ENCODE measurements at regions not wholly inside any gene's neighbourhood (a gene's known extent, or its start where the extent isn't known, plus 50 kb on each side); places are given as distances from the start of the nearest gene placed in this dataset.
"Not testable (repeated sequence)": the region's sequence is repeated elsewhere in the genome, so short reads cannot be mapped to it uniquely, and the experiment has no call there.

DNA sequence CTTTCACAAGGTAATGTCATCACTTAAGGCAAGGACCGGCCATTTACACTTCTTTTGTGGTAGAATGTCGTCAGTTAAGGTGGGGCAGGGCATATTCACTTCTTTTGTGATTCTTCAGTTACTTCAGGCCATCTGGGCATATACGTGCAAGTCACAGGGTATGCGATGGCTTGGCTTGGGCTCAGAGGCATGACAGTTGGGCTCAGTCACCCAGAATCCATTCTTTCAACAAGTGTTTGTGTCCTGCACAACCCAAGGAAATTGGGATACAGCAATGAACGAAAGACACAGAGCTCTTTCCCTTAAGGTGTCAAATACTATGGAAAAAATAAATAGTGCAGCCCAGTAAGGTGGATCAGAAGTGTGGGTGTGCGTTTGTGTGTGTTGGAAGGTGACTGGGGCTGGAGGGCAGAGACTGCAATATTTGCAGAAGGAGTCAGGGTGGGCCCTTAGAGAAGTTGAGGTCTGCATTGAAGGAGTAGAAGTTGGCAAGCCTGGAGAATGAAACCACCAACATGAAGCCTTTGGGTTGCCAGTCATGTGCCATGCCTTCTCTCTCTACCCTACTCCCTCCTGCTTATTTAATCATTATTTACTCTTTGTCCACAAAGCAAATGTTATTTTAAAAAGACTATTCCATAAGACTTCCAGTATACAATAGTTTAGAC lies 222.8 kb upstream of the PRKCQ start:
- DNase-seq, result no peak

DNA sequence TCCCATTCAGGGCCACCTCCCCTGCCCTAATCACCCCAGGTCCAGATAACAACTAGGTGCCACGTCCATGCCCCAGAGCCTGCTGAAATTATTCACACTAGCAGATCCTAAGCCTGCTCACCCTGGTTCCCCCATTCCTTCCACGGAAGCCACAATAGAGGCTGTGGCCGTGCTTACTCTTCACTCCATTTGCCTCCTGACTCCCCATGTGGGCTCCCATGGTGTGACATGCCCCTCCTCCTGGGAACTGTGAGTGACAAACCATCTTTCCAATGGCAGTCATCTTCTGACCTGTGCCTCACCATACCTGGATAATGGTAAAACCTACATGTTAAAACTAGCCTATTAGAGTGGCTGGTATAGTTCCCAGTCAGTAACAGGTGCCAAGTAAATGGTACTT lies 216.2 kb upstream of the PRKCQ start:
- DNase-seq, result no peak

DNA sequence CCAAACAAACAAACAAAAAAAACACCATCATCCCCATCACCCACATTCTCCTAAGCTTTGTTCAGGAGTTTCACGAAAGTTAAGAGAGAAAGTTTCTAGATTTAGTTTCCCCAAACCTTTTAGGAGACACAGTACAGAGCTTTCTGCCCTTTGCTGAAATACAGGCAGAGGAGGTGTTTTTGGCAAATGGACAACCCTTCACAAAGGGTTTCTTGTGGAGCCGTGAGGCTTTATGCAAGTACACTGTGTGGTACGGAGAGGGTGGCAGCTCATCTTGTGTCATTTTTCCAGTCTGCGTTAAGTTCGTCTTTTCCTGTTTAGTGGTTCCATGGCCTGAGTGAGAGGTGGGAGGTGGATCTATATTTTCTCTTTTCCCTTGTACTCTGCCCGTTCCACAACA lies 215.5 kb upstream of the PRKCQ start:
- DNase-seq, result no peak

DNA sequence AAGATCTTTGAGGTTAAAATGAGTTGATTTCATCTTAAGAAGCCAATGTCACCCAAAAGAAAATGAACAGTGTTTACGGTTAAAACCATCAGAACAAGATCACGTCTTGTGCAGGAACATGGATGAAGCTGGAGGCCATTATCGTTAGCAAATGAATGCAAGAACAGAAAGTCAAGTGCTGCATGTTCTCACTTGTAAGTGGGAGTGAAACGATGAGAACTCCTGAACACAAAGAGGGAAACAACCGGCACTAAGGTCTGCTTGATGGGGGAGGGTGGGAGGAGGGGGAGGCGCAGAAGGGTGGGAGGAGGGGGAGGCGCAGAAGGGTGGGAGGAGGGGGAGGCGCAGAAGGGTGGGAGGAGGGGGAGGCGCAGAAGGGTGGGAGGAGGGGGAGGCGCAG lies 214.8 kb upstream of the PRKCQ start:
- DNase-seq, result not testable (repeated sequence)

DNA sequence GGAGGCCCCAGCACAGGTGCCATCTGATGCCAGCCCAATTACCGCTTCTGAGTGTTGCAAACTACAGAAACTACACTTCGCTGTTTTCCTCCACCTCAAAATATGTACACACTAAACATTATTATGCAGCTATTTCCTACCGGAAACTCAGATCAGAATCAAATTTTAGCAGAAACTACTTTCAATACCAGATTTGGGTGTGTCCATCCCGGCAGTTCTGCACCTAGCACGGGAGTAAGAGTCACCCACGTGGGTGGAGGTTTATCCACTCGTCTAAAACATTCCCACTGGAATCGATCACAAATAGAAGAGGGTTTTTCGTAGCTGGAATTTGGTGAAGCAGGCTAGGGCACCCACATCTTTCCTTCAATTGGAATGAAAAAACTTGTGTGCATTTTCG lies 214.4 kb upstream of the PRKCQ start:
- no peak for DNase-seq

DNA sequence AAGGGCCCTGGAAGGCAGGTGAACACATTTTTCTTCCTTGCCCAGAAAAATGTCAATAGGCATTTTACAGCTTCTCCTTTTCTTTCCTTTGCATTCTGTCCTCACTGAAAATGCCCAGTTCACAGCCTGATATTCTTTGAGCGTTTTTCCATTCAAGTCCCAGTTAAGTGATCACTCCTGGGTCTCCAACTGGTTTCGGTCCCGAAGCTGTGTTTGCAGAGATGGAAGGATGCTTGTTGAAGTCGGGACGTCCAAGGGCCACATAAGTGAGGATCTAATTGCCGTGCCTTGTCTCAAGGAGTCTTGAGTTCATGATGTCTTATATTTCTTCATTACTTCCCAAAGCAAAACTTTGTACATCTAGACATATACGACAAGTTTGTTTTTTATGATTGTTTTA lies 208.7 kb upstream of the PRKCQ start:
- no peak for DNase-seq

DNA sequence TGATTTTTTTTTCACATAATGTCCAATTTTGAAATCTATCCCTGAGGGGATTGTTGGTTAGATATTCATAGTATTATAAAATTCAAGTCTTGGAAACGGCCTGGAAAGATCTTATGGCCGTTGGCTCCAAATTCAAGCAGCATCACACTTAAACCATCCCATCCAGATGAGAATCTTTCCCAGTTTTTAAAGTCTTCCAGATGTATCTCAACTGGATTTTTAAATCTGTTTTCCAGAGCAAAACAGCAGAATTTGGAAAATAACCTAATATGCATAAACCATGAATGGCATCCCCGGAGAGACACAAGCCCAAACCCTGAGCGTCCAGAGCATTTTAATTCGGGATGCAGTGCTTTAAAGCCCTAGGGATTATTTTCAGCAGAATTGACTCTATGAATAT lies 208.2 kb upstream of the PRKCQ start:
- DNase-seq, result no peak

DNA sequence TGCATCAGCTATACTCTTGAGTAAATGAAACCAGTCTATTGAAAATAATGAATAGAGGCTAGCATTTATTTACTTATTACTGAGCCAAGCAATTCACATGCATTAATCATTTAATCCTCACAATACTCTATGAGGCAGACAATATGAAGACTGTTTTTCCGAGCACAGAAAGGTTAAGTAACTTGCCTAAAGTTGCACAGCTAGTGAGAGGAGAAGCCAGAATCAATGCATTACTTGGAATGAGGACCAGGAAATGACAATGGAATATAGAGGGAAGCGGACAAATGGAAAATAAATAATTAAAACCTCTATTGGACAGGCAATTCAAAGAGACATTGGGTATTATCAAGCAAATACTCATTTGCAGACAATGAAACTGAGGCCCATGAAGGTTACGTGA lies 207.6 kb upstream of the PRKCQ start:
- DNase-seq, result no peak

DNA sequence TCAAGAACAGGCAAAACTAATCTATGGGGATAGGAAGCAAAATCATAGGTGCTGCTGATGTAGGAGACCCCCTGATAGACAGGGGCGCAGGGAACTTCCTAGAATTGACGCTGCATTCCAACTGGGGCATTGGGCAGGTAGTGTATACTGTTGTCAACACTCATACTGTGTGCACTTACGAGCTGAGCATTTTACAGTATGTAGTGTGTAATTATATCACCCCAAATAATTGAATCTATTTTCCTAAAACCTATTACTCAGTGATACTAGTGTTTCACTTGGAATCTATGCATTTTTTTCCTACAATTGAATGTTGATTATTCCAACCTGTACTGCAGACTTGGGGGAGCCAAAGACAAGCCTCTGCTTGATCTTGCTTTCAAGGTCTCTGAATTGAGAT lies 207.0 kb upstream of the PRKCQ start:
- DNase-seq, result no peak

DNA sequence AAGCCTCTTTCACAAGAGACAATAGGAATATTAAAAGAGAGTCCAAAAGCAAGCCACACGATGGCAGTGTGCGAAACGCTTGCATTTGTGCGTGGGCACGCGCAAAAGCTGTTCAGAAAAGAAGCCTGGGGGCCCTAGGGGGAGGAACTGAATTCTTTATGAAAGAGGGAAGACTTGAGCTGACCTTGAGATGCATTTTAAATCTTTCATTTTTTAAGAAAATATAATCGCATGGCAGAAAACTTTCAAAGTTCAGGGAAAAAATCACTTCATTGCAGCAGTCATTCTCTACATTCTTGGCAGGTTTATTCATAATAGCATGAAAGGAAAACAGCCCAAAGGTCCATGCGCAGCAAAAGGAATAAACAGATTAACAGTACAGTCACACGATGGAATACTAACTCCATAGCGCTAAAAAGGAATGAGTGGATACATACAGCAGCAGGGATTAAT lies 206.5 kb upstream of the PRKCQ start:
- DNase-seq, result no peak

DNA sequence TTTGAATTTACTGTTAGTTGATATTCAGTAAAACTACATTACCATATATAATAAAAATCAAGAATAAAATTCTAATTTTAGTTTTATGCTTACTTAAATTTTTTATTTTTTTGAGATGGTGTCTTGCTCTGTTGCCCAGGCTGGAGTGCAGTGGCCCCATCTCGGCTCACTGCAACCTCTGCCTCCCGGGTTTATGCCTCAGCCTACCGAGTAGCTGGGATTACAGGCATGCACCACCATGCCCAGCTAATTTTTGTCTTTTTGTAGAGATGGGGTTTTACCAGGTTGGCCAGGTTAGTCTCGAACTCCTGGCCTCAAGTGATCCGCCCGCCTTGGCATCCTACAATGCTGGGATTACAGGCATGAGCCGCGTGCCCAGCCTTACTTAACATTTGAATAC lies 204.4 kb upstream of the PRKCQ start:
- DNase-seq, result not testable (repeated sequence)

DNA sequence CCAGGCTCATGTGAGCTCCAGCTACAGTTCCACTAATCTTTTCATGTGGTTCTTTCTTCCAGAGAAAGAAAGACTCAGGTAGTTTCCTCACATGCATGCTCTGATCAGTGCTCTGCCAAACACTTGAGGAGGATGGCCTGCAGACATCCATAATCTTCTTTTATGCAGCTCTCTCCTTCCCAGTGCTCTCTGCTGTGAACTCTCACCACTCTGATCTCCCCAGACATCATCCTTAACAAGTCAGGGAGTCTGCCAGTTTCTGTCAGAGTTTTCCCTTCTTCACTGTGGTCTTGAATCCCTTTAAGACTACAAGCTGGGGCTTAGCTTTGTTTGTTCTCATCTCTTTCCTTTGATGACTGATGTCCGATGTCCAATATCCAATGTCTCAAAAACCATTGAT lies 203.4 kb upstream of the PRKCQ start:
- no peak for DNase-seq

DNA sequence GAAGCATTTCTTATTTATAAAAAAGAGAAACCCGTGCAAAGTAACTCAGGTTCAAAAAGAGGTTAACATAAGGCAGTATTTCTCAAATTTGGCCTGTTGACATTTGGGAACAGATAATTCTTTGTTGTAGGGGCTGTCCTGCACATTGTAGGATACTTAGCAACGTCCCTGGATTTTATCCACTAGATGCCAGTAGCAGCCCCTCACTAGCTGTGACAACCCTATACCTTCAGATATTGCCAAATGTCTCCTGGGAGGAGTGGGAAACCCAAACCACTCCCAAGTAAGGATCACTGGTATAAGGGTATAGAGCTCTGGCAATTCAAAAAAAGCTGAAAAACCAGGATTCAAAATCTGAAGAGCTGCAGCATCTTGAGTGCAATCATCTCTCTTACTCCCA lies 202.3 kb upstream of the PRKCQ start:
- no peak for DNase-seq

DNA sequence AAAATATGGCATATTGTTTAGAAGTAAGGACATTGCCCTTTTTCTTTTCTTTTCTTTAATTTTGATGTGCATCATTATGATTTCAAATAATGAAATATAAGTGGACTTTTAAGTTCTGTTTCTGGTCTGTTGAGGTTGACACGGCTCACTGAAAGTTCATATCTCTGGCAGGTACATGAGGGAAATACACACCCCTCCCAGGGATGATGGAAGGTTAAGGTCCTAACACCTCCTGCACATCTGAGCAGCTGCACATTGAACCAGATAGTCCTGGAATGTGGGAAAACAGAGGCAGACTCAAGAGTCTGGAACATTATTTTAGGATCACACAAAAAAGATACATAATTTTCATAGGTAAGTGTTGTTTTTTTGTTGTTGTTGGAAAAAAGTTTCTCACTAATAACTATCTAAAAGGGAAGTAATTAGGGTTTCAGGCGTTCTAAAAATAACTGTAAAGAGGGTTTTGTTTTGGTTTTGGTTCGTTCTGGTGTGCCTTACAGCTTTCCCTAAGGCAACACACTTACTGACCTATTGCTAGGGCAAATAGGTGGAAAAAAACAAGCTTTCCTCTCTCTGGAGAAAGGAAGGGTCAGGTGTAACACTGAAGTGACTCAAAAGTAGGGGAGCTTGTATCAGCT lies 201.2 kb upstream of the PRKCQ start:
- DNase-seq, result no peak

DNA sequence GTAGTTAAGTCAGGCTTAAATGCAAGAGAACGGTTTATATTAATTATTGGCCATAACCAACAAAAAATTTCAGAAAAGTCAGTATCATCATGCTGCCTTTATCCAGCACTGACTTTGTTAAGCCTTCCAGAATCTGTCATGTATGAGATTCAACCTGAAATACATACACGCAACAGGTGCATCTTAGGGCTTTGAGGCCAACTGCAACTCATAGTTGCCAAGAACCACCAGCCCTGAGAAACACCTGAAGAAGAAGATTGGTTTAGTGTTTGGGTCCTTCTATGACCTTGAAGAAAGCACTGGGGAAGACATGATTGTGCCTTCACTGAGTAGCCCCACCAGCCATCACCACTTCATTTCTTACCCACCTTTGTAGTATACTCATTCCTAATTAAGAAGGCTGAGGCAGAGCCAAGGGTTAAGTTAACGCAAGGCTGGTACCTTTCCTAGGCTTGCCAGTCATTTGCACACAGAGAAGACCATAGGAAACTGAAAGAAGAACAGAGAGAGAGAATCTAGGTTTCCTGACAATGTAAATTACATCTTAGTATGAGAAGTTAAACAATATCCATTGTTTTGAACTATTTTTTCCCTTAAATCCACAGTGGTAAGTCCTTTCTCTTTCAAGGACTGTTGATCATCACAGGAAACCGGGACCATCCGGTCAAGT lies 200.1 kb upstream of the PRKCQ start:
- DNase-seq, result no peak

DNA sequence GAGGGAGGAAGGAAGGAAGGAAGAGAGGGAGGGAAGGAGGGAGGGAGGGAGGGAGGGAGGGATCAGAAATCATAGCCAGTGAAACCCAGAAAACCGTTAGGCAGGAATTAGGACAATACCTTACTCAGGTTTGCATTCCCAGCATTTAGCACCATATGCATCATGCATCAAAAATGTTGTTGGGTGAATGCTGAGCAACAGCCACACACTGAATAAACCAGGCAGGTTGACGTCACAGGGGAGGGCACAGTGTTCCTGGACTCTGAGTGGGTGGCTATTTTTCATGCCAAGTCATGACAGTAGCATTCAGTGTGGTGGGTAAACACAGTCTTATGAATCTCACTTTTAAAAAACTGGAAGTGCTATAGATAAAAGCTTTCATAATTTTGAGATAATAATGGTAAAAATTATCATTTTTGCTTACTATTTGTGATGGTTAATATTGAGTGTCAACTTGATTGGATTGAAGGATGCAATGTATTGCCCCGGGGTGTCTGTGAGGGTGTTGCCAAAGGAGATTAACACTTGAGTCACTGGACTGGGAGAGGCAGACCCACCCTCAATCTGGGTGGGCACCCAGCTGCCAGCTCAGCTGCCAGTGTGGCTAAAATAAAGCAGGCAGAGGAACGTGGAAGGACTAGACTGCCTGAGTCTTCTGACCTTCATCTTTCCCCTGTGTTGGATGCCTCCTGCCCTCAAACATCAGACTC lies 199.1 kb upstream of the PRKCQ start:
- no peak for DNase-seq

DNA sequence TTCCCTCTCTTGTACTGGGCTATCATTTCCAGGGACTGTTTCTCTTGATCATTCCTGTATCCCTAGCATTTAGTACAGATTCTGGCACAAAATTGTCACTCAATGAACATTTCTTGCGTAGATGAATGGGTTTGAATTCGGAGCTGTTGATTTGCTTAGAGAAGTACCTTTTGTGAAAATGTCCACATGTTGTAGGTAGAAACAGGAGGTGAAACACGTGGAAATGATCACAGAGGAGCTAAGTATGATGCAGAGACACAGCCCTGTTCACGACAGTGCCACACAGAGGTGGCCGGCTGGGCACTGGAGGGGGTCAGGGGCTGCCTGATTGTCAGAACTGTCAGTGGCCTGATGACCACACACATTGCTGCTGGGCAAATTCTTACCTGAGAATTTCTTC lies 196.1 kb upstream of the PRKCQ start:
- no peak for DNase-seq

DNA sequence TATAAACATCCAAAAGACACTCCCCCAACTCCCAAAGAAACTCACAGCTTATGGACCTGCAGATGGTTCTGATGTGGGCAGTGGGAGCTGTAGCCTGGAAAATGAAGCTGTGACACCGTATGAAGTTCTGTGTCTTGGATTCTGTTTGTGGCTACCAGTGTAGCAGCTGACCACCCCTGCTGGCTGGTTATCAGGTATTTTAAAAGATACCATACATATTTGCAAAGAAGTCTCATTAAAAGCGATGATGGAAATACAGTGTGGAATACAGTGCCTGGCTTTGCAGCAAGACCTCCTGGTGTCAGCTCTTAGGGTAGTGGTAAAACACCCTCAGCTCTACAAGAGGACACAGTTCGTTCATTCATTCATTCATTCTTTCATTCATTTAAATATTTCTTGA lies 194.3 kb upstream of the PRKCQ start:
- no peak for DNase-seq

DNA sequence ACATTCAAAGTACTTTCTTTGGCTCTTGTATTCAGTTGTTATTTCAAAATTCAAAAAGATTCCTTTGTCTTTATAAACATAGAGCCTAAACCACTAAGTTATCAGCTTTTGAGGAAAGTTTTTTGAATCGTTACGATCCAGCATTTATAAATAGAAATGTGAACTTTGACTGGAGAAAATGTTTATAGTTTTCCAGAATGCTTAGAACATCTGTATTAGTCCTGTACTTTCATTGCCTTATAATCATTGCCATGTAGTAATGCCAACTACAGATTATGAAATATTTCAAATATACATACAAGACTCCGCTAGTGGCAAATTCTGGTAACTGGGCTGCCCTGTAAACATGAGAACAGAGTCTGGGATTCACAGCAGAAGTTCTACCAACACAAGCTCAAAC lies 191.3 kb upstream of the PRKCQ start:
- DNase-seq, result no peak

DNA sequence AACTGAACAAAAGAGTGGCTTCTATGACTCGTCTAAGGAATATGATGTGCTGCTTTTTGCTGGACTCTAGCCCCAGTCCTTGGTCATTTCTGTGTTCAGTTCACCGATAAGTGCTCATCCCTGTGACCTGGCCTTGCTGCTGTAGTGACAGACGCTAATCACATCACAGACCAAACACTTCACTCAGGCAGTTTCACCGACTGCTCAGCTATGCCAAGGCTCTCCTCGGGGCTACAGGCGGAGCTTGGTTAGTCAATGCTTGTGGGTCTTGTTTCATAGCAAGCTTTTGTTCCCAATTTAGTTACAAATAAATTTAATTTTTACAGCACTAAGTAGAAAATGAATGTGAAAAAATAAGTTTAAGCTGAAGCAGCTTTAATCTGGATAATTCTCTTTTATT lies 190.8 kb upstream of the PRKCQ start:
- no peak for DNase-seq

DNA sequence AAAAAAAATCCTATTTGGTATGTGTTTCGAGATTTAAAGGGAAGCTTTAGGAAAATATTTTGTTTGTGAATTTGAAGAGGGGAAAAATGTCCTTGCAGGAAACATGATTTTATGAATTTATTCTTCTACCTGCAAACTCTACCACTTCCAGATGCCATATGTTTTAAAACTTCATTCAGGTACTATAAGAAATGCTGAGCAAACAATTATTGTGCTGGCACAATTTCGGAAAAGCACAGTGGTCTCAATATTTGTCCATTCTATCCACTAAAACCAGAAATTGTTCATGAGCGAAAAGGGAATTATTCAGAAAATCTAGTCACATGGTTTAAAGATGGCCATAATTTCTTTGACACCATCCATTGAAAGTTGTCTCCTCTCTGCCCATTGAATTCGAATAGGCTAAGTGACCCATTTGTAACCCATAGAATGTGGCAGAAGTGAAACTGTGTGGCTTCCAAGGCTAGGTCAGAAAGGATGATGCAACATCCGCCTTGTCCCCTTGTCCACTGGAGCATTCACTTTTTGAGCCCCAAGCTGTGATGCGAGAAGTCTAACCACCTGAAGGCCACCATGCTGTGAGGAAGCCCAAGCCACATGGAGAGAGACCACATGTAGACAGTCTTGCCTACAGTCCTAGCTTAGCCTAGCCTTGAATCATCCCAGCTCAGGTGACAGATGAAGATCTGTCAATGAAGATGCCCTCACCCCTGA lies 189.8 kb upstream of the PRKCQ start:
- DNase-seq, result no peak

DNA sequence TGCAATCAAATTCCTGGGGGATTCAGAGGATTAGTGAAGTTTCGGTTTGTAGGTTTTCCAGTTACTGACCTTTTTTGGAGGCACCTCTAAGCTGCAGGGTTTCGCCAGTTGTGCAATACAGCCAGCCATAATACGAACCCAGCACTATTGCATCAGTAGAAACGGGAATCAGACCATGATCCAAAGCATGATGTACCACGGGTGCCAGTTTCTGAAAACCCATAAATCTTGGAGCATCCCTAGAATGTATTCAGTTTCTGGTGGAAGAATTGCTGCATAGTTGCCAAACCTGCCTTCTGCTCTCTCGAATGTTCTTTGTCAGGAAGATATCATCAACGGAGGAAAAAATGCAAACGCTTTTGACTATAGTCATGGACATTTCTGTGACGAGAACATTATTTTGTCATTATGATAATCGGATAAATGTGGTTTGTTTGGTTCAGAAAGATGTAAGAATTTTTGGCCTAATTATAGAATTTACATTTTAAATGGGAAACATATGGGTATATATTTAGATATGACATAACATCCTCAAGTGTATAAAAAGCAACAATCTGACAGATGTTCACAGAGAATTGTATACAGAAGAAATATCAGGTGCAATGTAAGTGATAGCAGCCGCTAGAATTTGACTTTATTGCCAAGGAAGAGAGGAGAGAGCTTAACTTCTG lies 186.2 kb upstream of the PRKCQ start:
- no peak for DNase-seq

DNA sequence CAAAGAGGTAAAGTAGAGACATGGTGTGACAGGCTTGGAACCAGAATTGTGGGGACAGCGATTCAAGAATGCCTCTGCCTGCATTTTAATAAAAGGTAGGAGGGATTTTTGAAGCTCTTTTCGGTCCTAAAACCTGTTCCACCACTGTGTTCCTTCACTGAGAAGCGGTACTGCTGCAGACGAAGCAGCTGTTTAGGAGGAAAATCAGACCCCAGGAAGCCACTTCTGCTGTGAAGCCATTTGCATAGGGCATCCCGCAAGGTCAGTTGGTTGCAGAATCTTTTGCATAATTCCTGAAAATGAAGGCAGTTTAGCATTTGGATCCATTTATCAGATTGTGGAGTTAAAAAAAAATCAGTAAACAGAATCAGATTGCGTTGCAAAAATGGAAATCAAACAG lies 183.3 kb upstream of the PRKCQ start:
- no peak for DNase-seq

Measured in activated effector memory CD4-positive, alpha-beta T cell treated with Interleukin-2 at 50 U/mL for 16 hours (primary cell).